HG03103 (cell line): ENCODE measurements at regions not wholly inside any gene's neighbourhood (a gene's known extent, or its start where the extent isn't known, plus 50 kb on each side); places are given as distances from the start of the nearest gene placed in this dataset.
"Not testable (repeated sequence)": the region's sequence is repeated elsewhere in the genome, so short reads cannot be mapped to it uniquely, and the experiment has no call there.

Source experiments
- ATAC-seq: cut with Tn5 transposase; IDR thresholded peaks from one replicate; pipeline ENCODE4 v1.9.1; 2021; ENCODE audit warnings: low read depth; ENCODE audit not compliant: unreplicated experiment

DNA sequence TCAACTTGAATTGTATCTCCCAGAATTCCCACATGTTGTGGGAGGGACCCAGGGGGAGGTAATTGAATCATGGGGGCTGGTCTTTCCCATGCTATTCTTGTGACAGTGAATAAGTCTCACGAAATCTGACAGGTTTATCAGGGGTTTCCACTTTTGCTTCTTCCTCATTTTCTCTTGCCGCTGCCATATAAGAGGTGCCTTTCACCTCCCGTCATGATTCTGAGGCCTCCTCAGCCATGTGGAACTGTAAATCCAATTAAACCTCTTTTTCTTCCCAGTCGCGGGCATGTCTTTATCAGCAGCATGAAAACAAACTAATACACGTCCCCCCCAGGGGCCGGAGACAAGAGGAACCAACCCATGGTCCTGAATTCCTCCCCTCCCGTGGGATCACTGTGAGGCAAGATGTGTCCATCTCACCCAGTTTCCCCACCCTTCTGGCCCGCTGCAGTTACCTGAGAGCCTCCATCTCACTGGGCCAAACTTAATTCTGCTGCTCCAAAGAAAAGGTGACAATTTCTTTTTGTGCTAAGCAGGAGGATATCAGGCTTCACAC is 354.0 kb upstream of the JARID2 start:
- ATAC-seq = not testable (repeated sequence)

DNA sequence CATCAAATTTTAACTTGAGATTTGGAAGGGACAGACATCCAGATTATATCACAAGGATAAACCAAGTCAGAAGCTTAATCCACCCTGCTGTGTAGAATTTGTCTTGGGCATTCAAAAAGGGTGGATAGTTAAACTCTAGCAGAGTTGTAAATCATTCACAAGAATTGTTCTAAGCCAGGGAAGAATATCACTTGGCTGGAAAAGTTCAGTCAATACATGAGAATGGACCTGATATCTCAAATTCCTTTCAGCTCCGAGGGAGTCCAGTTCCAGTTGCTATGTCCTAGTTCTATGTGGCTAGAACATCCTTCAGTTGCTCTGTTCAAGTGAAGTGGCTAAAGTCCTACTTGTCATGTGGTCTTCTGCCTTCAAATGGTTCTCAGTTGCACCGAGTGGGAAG is 351.8 kb upstream of the JARID2 start:
- no peak for ATAC-seq

- ATAC-seq = no peak
These were observed 349.4 kb upstream of the JARID2 start for GRCh38 chr6:14896475-14896874.

DNA sequence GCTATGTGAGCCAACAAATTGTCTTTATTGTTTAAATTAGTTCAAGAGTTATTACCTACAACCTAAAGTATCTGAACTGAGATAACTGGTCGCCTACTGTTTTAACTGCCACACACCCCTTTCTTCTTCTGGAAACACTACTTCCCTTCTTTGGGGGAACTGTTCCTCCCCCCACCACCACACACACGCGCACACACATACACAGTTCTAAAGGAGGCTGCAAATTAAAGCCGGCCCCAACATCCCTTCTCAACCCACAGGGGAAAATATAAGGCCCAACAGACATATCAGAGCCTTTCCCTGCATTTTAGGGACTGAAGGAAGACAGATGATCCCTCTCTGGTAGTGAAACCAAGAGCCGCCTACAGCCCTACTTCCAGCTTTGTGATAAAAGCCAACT is 348.0 kb upstream of the JARID2 start:
- ATAC-seq = no peak

DNA sequence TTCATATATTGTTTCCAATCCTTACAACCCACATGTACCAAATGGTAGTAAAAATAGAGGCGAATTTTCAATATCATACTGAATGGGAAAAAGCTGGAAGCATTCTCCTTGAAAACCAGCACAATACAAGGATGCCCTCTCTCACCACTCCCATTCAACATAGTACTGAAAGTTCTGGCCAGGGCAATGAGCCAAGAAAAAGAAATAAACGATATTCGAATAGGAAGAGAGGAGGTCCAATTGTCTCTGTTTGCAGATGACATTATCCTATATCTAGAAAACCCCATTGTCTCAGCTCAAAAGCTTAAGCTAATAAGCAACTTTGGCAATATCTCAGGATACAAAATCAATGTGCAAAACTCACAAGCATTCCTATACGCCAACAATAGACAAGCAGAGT is 346.4 kb upstream of the JARID2 start:
- not testable (repeated sequence) for ATAC-seq

DNA sequence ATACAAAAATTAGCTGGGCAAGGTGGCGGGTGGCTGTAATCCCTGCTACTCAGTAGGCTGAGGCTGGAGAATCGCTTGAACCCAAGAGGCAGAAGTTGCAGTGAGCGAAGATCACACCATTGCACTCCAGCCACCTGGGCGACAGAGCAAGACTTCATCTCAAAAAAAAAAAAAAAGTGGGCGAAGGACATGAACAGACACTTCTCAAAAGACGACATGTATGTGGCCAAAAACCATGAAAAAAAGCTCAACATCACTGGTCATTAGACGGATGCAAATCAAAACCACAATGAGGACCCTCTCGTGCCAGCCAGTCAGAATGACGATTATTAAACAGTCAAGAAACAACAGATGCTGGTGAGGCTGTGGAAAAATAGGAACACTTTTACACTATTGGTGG is 344.9 kb upstream of the JARID2 start:
- ATAC-seq = no peak

DNA sequence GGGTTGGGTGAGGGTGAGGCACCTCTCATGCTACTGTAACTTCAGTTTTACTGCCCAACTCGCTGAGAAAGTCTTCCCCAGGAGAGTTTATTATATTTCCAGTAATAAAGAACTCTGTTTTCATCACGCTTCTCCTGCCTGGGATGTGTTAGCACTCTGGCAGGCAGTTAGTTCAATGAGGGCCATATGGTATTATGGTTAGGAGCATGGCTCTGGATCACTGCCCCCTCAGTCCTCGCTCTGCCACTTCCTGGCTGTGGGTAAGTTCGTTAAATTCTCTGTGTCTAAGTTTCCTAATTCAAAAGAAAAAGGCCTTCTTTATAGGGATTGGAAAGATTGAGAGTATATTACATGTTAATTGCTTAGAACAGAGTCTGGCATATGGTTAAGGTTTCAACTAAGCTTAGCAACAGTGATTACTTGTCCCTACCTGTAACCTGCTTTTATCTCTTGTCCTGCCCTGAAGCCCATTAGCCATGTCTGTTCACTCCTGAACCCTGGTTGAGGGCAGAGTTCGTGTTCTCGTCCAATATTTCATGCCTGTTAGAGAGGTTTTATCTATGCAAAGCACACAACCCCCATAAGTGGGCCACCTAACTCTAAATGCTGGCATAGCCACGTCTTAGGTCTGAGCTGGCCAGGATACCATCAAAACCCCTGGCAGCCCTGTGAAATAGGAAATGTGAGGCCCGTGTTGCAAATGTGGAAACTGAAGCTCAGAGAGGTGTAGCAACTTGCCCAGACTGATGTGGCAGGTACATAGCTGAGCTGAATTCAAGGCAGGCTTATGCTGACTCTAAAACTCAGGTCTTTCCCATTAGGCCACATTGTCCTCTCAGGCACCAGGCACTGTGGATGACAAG is 342.5 kb upstream of the JARID2 start:
- no peak for ATAC-seq

- no peak for ATAC-seq
These were observed 340.7 kb upstream of the JARID2 start for GRCh38 chr6:14905201-14905600.

- no peak for ATAC-seq
These were observed 339.2 kb upstream of the JARID2 start for GRCh38 chr6:14906621-14907020.

GRCh38 chr6:14910692-14911547 is 334.9 kb upstream of the JARID2 start:
- peak; percentile 85 for ATAC-seq

GRCh38 chr6:14912226-14912625 is 333.6 kb upstream of the JARID2 start:
- no peak for ATAC-seq

DNA sequence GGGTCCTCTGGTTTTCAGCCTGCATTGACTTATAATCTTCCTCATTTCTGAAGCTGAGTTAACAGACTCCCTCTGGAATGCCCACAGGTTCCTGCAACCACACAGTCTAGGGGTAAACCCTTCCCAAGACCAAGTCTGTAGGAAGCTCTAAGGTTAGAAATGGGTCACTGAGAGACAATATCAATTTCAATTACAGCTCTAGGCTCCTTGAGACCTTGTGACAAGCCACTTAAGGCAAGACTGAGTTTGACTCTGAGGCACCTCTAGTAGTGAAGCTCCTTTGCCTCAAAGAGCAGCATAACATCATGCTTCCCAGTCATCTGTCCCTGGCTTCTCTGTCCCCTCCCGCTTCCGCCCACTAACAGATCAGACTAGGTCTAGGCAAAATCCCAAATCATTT is 333.2 kb upstream of the JARID2 start:
- ATAC-seq = no peak

DNA sequence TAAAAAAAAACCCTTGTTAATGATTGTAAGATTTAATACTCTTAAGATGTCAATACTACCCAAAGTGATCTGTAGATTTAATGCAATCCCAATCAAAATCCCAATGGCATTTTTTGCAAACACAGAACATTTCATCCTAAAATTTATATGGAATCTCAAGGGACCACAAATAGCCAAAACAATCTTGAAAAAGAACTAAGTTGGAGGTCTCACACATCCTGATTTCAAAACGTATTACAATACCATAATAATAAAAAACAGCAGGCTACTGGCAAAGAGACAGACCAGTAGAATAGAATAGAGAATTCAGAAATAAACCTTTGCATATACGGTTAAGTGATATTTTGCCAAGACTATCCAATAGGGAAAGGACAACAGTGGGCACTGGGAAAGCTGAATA is 331.9 kb upstream of the JARID2 start:
- ATAC-seq = no peak

- ATAC-seq = no peak
These were observed 329.7 kb upstream of the JARID2 start for GRCh38 chr6:14915888-14916832.

DNA sequence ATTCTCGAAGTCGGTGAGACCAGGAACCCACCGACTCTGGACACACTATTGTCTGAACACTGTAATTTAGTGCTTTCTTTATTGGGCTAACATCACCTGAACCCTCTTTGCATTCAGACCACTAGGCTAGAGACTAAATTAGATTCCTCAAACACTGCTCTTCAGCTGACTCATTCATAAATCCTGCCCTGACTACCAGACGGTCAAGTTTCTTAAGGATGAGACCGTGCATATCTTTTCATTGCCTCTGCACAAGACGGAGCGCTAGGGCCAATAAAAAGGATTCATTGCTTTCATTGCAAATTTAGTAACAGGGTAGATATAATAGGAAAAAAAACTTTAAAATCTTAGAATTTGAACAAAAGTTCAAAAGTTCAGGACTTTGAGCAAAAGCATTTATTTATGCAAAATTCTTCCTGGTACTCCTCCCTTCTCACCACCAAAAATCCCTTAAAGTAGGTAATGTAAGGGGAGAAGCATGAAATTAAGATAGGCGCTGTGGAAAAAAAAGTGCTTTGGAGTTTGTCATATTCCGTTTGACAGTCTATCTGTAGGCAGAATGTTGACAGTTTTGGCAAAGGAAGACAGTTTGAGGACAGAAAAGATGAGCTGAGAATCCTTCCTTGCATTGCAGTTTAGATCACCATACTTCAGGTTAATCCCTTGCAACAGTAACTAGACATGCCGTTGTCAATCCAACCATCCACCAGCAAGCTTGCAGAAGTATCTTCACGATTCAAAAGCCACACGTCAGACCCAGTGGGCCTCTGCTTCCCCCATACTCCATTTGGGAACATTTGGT is 328.6 kb upstream of the JARID2 start:
- no peak for ATAC-seq

GRCh38 chr6:14918200-14918907 is 327.5 kb upstream of the JARID2 start:
- ATAC-seq = no peak

DNA sequence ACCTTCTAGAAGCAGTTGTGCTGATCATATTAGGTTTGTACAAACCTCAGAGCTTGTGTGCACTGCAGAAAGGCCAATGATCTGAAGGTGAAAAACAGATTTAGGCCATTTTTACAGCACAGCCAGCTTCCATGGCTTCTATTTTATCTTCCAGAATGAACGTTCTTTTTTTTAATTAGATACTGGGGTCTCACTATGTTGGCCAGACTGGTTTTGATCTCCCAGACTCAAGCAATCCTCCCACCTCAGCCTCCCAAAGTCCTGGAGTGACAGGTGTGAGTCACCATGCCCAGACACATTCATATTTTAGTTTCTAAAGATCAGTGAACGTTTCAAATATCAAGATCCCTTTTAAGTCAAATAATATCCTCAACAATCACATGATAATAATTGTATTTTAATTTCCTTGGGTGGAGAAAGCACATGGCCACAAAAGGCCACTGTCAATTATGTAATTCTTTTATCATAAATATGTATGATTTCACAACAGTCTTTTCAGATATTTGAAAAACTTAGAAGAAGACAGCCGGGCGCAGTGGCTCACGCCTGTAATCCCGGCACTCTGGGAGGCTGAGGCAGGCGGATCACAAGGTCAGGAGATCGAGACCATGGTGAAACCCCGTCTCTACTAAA is 326.7 kb upstream of the JARID2 start:
- no peak for ATAC-seq

- ATAC-seq = no peak
These were observed 325.6 kb upstream of the JARID2 start for GRCh38 chr6:14920276-14920675.
